ENCODE measurements at regions not wholly inside any gene's neighbourhood (a gene's known extent, or its start where the extent isn't known, plus 50 kb on each side); places are given as distances from the start of the nearest gene placed in this dataset.

DNA sequence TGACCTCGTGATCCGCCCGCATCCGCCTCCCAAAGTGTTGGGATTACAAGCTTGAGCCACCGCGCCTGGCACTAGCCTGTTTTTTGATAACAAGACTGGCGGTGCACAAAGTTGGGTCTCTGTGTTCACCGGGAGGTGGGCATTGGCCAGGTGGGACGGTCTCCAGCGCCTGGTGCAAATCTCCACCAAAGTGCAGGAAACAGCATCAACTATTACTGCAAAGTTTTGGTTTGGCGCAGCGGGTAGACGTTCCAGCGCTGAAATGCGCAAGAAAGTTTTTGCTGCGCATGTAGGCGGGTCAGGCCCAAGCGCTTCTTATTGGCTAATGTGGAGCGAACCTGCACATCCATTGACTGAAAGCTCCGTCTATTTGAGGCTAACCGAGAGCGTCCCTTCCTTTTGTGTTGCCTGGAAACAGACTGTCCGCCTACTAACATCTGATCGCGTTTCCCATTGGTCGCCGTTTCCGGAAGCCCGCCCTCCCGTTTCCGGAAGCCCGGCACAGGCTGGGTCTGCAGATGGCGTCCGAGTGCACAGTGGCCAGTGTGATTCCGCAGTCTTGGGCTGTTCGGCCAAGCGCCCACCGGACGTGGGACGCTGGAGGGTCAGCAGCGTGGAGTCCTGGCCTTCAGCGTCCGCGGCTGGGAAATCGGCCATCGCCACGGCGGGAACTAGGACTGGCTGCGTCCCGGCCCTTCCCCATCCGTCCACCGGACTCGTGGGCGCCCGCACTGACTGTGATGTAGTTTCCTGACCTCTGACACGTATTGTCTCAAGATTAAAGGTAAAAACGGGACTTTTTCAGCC is 53.3 kb upstream of the ZNF527 start:
- TF ChIP-seq, protein P1, sequence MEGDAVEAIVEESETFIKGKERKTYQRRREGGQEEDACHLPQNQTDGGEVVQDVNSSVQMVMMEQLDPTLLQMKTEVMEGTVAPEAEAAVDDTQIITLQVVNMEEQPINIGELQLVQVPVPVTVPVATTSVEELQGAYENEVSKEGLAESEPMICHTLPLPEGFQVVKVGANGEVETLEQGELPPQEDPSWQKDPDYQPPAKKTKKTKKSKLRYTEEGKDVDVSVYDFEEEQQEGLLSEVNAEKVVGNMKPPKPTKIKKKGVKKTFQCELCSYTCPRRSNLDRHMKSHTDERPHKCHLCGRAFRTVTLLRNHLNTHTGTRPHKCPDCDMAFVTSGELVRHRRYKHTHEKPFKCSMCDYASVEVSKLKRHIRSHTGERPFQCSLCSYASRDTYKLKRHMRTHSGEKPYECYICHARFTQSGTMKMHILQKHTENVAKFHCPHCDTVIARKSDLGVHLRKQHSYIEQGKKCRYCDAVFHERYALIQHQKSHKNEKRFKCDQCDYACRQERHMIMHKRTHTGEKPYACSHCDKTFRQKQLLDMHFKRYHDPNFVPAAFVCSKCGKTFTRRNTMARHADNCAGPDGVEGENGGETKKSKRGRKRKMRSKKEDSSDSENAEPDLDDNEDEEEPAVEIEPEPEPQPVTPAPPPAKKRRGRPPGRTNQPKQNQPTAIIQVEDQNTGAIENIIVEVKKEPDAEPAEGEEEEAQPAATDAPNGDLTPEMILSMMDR (IDR thresholded peaks at IDR 0.05), result peak in 3 of 4 experiments; percentile 37 to 46 (median 45)
- TF ChIP-seq POLR2AphosphoS5 (IDR thresholded peaks at IDR 0.05) (peak; percentile 69), POLR2A (IDR thresholded peaks at IDR 0.05) (peak; percentile 56 to 65), EP300 (IDR thresholded peaks at IDR 0.05) (no peak)

All from gastroesophageal sphincter (tissue), 3 donors.